ENCODE measurements at regions not wholly inside any gene's neighbourhood (a gene's known extent, or its start where the extent isn't known, plus 50 kb on each side); places are given as distances from the start of the nearest gene placed in this dataset.

GRCh38 chr4:183035256-183035655, 63.8 kb upstream of the WWC2 start:
- TF ChIP-seq CTCF (conservative IDR thresholded peaks at IDR 0.05; ENCODE audit: low read depth, low read length) = no peak
- TF ChIP-seq RFX5 (IDR thresholded peaks at IDR 0.05; ENCODE audit: low read depth, low read length) = no peak
